HEK293 (cell line): ENCODE measurements at regions not wholly inside any gene's neighbourhood (a gene's known extent, or its start where the extent isn't known, plus 50 kb on each side); places are given as distances from the start of the nearest gene placed in this dataset.

Experiments
- CTCF ChIA-PET: fragments of 350-600 bp; formaldehyde crosslinking; extraction: SDS; loops from one replicate; lab custom pipeline; 2021; ENCODE audit warnings: antibody characterized with exemption; lab: Yijun Ruan, JAX
- POLR2A ChIA-PET: fragments of 300-600 bp; formaldehyde crosslinking; extraction: SDS; loops from one replicate; lab custom pipeline; 2020; ENCODE audit warnings: antibody characterized with exemption, inconsistent platforms; lab: Yijun Ruan, JAX
- H3K27ac ChIP-seq: fragments of 200-500 bp; sonication (Bioruptor generic); 2 replicates; pipeline ENCODE4 v1.5.1; 2014; ENCODE audit warnings: low read depth, low read length, control low read depth, inconsistent platforms; ENCODE audit errors: extremely low read depth
- H3K36me3 ChIP-seq, 2 experiments: fragments of 200-500 bp in 1 of 2; sonication (Bioruptor generic) in 1 of 2; 1 replicate in 1 of 2; 2 replicates in 1 of 2; pipeline ENCODE4 v1.5.1; 2014 to 2017; ENCODE audit warnings: inconsistent platforms in 2 of 2, low read length in 2 of 2; ENCODE audit not compliant: control insufficient read depth in 2 of 2, insufficient read depth in 1 of 2
- H3K4me1 ChIP-seq: fragments of 200-500 bp; sonication (Bioruptor generic); 2 replicates; pipeline ENCODE4 v1.5.1; 2014; ENCODE audit warnings: mild to moderate bottlenecking, low read length, inconsistent platforms; ENCODE audit not compliant: control insufficient read depth, insufficient read depth
- H3K4me3 ChIP-seq: 2 replicates; pipeline ENCODE4 v1.5.1; 2011; ENCODE audit warnings: low read depth, mild to moderate bottlenecking, control low read depth, low read length, moderate library complexity
- H3K9me3 ChIP-seq: fragments of 200-500 bp; sonication (Bioruptor generic); 2 replicates; pipeline ENCODE4 v1.5.1; 2014; ENCODE audit warnings: low read depth, low read length, inconsistent platforms; ENCODE audit not compliant: control insufficient read depth, insufficient read depth
- BCL11A ChIP-seq: fragments of 450-650 bp; formaldehyde crosslinking; IDR thresholded peaks from 2 replicates; pipeline ENCODE4 v1.5.1; 2016; ENCODE audit warnings: low read depth, missing biosample characterization, missing genetic modification characterization
- BCL11B ChIP-seq: fragments of 450-650 bp; formaldehyde crosslinking; IDR thresholded peaks from 2 replicates; pipeline ENCODE4 v1.5.1; 2016; ENCODE audit warnings: low read depth, missing biosample characterization, missing genetic modification characterization
- GLI4 ChIP-seq: fragments of 450-650 bp; formaldehyde crosslinking; IDR thresholded peaks from 2 replicates; pipeline ENCODE4 v1.5.1; 2016; ENCODE audit warnings: missing biosample characterization, missing genetic modification characterization
- MYNN ChIP-seq: fragments of 450-650 bp; formaldehyde crosslinking; IDR thresholded peaks from 2 replicates; pipeline ENCODE4 v1.5.1; 2016; ENCODE audit warnings: missing biosample characterization, missing genetic modification characterization, borderline replicate concordance
- SCRT2 ChIP-seq: fragments of 450-650 bp; formaldehyde crosslinking; IDR thresholded peaks from 2 replicates; pipeline ENCODE4 v1.5.1; 2016; ENCODE audit warnings: missing biosample characterization, missing genetic modification characterization
- SP3 ChIP-seq: fragments of 450-650 bp; formaldehyde crosslinking; IDR thresholded peaks from 2 replicates; pipeline ENCODE4 v1.5.1; 2016; ENCODE audit warnings: missing biosample characterization, missing genetic modification characterization
- TCF7L2 ChIP-seq: IDR thresholded peaks from 2 replicates; pipeline ENCODE4 v1.6.1; 2011; ENCODE audit warnings: low read depth, mild to moderate bottlenecking, inconsistent platforms, low read length, moderate library complexity, borderline replicate concordance
- YY1 ChIP-seq: fragments of 450-650 bp; formaldehyde crosslinking; IDR thresholded peaks from 2 replicates; pipeline ENCODE4 v1.5.1; 2018; ENCODE audit warnings: missing biosample characterization, missing genetic modification characterization
- ZIC2 ChIP-seq: fragments of 450-650 bp; formaldehyde crosslinking; IDR thresholded peaks from 2 replicates; pipeline ENCODE4 v1.5.1; 2016; ENCODE audit warnings: missing biosample characterization, missing genetic modification characterization
- ZNF157 ChIP-seq: fragments of 450-650 bp; formaldehyde crosslinking; IDR thresholded peaks from 2 replicates; pipeline ENCODE4 v1.5.1; 2016; ENCODE audit warnings: missing biosample characterization, missing genetic modification characterization
- ZNF174 ChIP-seq: fragments of 450-650 bp; formaldehyde crosslinking; IDR thresholded peaks from 2 replicates; pipeline ENCODE4 v1.5.0; 2017; ENCODE audit warnings: missing biosample characterization, mild to moderate bottlenecking, missing genetic modification characterization
- ZNF175 ChIP-seq: fragments of 450-650 bp; formaldehyde crosslinking; IDR thresholded peaks from 2 replicates; pipeline ENCODE4 v1.5.1; 2016; ENCODE audit warnings: missing biosample characterization, missing genetic modification characterization
- ZNF24 ChIP-seq: fragments of 450-650 bp; formaldehyde crosslinking; IDR thresholded peaks from 2 replicates; pipeline ENCODE4 v1.5.1; 2016; ENCODE audit warnings: missing biosample characterization, missing genetic modification characterization
- ZNF302 ChIP-seq: fragments of 450-650 bp; formaldehyde crosslinking; IDR thresholded peaks from 2 replicates; pipeline ENCODE4 v1.5.1; 2016; ENCODE audit warnings: missing biosample characterization, missing genetic modification characterization, low read depth
- ZNF571 ChIP-seq: fragments of 450-650 bp; formaldehyde crosslinking; IDR thresholded peaks from 2 replicates; pipeline ENCODE4 v1.5.0; 2017; ENCODE audit warnings: missing biosample characterization, missing genetic modification characterization
- ZNF585B ChIP-seq: fragments of 450-650 bp; formaldehyde crosslinking; IDR thresholded peaks from 2 replicates; pipeline ENCODE4 v1.5.1; 2016; ENCODE audit warnings: missing biosample characterization, missing genetic modification characterization
- ZNF658 ChIP-seq: fragments of 450-650 bp; formaldehyde crosslinking; IDR thresholded peaks from 2 replicates; pipeline ENCODE4; 2016; ENCODE audit warnings: missing biosample characterization, missing genetic modification characterization
- ZNF664 ChIP-seq: fragments of 450-650 bp; formaldehyde crosslinking; IDR thresholded peaks from 2 replicates; pipeline ENCODE4 v1.5.1; 2016; ENCODE audit warnings: missing biosample characterization, missing genetic modification characterization
- ZNF747 ChIP-seq: fragments of 450-650 bp; formaldehyde crosslinking; IDR thresholded peaks from 2 replicates; pipeline ENCODE4 v1.5.1; 2016; ENCODE audit warnings: missing biosample characterization, missing genetic modification characterization
- ZNF777 ChIP-seq: fragments of 450-650 bp; formaldehyde crosslinking; IDR thresholded peaks from 2 replicates; pipeline ENCODE4 v1.5.1; 2017; ENCODE audit warnings: missing biosample characterization, missing genetic modification characterization, borderline replicate concordance
- ZNF843 ChIP-seq: fragments of 450-650 bp; formaldehyde crosslinking; IDR thresholded peaks from 2 replicates; pipeline ENCODE4 v1.5.1; 2016; ENCODE audit warnings: missing biosample characterization, missing genetic modification characterization
- TF ChIP-seq, protein P1 (sequence below): fragments of 450-650 bp; formaldehyde crosslinking; IDR thresholded peaks from 2 replicates; pipeline ENCODE4 v1.5.1; 2016; ENCODE audit warnings: missing biosample characterization, missing genetic modification characterization
- TF ChIP-seq, protein P2 (sequence below): fragments of 450-650 bp; formaldehyde crosslinking; IDR thresholded peaks from 2 replicates; pipeline ENCODE4 v1.5.1; 2016; ENCODE audit warnings: missing biosample characterization, missing genetic modification characterization, borderline replicate concordance
- TF ChIP-seq, protein P3 (sequence below): fragments of 450-650 bp; formaldehyde crosslinking; IDR thresholded peaks from 2 replicates; pipeline ENCODE4 v1.5.1; 2017; ENCODE audit warnings: missing biosample characterization, missing genetic modification characterization

DNA sequence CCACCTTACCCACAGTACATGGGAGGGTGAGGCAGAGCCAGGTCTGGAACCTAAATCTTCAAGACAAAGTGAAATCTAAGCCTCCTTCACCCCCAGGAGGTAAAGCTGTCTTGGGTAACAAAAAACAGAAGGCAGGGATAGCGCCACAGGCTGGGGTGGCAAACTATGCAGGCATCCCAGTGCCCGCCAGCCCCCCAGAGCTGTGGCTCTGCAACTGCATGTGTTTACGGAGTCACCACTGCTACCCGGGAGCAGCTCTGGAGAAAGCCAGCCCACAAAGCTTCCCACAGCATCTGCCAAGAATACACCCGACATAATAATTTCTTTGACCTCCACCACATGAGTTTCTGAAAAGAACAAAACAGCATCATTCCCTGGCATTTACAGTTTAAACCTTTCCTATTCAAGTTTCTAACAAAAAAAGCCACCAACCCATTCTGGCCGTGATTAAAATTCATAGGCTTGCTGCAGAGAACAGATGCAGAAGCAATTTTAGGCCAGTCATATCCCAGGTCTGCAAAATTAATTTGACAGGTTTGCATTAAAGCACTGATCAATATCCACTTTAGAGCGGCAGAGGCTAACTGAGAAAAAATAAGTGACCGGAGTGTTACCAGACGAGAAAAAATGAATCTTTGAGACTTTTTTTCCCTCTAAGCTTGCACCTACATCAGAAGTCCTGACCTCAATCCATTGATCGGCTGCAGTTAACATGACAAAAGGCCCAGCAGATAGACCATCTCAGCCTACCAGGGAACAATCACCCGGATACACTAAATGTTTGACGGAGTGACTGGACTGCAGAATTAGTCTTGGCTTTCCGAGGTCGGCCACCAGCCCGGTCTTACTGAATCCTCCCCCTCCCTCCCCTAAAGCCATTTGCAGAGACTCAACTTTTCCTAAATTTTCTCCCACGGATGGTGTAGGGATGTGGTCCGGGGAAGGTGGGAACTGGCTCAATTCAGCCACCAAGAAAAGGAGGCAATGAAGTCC is 309.6 kb upstream of the SKOR2 start (continued):
- TF ChIP-seq ZNF175 (tag by site-specific recombination) (no peak), ZNF664 (tag by site-specific recombination) (no peak)
- TF ChIP-seq, all 188 proteins: peak for 0

DNA sequence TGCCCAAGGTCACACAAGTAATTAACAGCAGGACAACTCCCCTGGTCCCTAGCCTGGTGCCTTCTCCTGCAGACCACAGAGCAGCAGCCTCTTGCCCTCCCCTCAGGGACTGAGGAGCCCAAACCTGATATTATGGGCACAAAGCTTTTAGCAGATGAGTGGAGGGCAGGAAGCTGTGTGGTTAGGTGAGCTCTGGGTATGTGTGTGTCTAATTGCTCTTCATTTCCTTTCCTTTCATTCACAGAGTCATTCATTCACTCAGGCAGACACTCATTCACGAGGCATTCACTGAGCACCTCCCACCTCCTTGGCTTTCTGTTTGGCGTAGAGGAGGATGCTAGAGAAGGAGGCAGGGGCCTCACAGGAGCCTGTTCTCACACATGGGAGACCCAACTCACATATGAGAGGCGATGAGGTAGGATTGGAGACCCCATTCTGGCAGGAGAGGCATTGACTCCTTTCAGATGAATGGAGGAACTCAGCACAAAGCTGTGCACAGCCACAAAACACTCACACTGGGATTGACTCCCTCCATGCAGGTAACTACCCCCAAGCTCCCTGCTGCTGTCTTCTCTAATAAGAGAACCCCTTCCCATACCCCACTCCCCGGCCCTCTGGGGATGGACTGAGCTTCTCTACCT is 306.8 kb upstream of the SKOR2 start:
- H3K36me3 ChIP-seq: no peaks in the 10 kb centered on the region
- H3K4me3 ChIP-seq: no peak overlapping the region
- POLR2A ChIA-PET: no interaction called here
- H3K9me3 ChIP-seq: no peaks in the 10 kb centered on the region
- no peak overlapping the region for H3K27ac ChIP-seq
- no peaks in the 10 kb centered on the region for H3K4me1 ChIP-seq
- no peak for TF ChIP-seq MYNN
- TF ChIP-seq, protein P1, sequence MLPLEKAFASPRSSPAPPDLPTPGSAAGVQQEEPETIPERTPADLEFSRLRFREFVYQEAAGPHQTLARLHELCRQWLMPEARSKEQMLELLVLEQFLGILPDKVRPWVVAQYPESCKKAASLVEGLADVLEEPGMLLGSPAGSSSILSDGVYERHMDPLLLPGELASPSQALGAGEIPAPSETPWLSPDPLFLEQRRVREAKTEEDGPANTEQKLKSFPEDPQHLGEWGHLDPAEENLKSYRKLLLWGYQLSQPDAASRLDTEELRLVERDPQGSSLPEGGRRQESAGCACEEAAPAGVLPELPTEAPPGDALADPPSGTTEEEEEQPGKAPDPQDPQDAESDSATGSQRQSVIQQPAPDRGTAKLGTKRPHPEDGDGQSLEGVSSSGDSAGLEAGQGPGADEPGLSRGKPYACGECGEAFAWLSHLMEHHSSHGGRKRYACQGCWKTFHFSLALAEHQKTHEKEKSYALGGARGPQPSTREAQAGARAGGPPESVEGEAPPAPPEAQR (tag by site-specific recombination): no peak
- TF ChIP-seq BCL11A (tag by site-specific recombination): no peak
- TF ChIP-seq ZNF585B (tag by site-specific recombination): no peak
- no peak for TF ChIP-seq ZNF24 (tag by site-specific recombination)
- TF ChIP-seq, protein P2, sequence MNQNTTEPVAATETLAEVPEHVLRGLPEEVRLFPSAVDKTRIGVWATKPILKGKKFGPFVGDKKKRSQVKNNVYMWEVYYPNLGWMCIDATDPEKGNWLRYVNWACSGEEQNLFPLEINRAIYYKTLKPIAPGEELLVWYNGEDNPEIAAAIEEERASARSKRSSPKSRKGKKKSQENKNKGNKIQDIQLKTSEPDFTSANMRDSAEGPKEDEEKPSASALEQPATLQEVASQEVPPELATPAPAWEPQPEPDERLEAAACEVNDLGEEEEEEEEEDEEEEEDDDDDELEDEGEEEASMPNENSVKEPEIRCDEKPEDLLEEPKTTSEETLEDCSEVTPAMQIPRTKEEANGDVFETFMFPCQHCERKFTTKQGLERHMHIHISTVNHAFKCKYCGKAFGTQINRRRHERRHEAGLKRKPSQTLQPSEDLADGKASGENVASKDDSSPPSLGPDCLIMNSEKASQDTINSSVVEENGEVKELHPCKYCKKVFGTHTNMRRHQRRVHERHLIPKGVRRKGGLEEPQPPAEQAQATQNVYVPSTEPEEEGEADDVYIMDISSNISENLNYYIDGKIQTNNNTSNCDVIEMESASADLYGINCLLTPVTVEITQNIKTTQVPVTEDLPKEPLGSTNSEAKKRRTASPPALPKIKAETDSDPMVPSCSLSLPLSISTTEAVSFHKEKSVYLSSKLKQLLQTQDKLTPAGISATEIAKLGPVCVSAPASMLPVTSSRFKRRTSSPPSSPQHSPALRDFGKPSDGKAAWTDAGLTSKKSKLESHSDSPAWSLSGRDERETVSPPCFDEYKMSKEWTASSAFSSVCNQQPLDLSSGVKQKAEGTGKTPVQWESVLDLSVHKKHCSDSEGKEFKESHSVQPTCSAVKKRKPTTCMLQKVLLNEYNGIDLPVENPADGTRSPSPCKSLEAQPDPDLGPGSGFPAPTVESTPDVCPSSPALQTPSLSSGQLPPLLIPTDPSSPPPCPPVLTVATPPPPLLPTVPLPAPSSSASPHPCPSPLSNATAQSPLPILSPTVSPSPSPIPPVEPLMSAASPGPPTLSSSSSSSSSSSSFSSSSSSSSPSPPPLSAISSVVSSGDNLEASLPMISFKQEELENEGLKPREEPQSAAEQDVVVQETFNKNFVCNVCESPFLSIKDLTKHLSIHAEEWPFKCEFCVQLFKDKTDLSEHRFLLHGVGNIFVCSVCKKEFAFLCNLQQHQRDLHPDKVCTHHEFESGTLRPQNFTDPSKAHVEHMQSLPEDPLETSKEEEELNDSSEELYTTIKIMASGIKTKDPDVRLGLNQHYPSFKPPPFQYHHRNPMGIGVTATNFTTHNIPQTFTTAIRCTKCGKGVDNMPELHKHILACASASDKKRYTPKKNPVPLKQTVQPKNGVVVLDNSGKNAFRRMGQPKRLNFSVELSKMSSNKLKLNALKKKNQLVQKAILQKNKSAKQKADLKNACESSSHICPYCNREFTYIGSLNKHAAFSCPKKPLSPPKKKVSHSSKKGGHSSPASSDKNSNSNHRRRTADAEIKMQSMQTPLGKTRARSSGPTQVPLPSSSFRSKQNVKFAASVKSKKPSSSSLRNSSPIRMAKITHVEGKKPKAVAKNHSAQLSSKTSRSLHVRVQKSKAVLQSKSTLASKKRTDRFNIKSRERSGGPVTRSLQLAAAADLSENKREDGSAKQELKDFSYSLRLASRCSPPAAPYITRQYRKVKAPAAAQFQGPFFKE: no peak
- no peak for TF ChIP-seq YY1 (tag by site-specific recombination)
- no peak for TF ChIP-seq SCRT2 (tag by site-specific recombination)
- TF ChIP-seq TCF7L2: no peak
- TF ChIP-seq ZNF658 (tag by site-specific recombination): no peak
- no peak for TF ChIP-seq GLI4
- TF ChIP-seq ZNF302 (tag by site-specific recombination): no peak
- TF ChIP-seq ZNF777: no peak
- CTCF ChIA-PET: interaction anchor here (0.7 to 0.9 kb wide), 2 partner anchors 191 to 683 kb away, joined by 3 to 4 read pairs; no protein-coding TSS in a partner anchor

DNA sequence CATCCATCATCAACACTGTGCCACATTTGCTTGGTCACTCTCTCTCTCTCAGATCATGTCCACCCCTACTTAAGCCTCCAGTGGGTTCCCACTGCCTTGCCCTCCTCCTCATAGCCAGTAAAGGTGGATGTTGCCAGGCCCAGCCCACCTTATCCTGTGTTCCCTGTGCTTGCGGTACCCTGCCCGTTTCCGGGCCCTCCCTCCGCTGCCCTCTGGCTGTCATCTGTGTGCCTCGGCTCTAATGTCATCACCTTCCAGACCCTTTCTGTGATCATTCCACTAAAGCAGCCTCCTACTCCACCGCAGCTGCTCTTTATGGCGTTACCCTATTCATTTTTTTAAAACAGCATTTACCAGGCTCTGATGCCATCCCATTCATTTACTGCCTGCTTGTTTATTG is 305.7 kb upstream of the SKOR2 start:
- TF ChIP-seq ZNF747 (tag by site-specific recombination) (no peak), BCL11B (tag by site-specific recombination) (no peak), SP3 (tag by site-specific recombination) (no peak), ZNF174 (tag by site-specific recombination) (no peak), ZNF843 (tag by site-specific recombination) (no peak), ZNF571 (tag by site-specific recombination) (no peak), ZIC2 (tag by site-specific recombination) (no peak), ZNF157 (tag by site-specific recombination) (no peak)
- TF ChIP-seq, protein P3, sequence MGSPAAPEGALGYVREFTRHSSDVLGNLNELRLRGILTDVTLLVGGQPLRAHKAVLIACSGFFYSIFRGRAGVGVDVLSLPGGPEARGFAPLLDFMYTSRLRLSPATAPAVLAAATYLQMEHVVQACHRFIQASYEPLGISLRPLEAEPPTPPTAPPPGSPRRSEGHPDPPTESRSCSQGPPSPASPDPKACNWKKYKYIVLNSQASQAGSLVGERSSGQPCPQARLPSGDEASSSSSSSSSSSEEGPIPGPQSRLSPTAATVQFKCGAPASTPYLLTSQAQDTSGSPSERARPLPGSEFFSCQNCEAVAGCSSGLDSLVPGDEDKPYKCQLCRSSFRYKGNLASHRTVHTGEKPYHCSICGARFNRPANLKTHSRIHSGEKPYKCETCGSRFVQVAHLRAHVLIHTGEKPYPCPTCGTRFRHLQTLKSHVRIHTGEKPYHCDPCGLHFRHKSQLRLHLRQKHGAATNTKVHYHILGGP (tag by site-specific recombination): no peak
- Histone ChIP-seq H3K9me3 (no peaks in the 10 kb centered on the region), H3K36me3 (no peaks in the 10 kb centered on the region), H3K4me1 (no peaks in the 10 kb centered on the region), H3K27ac (no peak overlapping the region), H3K4me3 (no peak overlapping the region)
- ChIA-PET POLR2A (no interaction called here), CTCF (no interaction called here)
